GM18870 (cell line): ENCODE measurements at regions not wholly inside any gene's neighbourhood (a gene's known extent, or its start where the extent isn't known, plus 50 kb on each side); places are given as distances from the start of the nearest gene placed in this dataset.

Source experiments
- ATAC-seq: cut with Tn5 transposase; IDR thresholded peaks from one replicate; pipeline ENCODE4 v1.9.1; 2021; ENCODE audit warnings: moderate library complexity; ENCODE audit not compliant: unreplicated experiment

DNA sequence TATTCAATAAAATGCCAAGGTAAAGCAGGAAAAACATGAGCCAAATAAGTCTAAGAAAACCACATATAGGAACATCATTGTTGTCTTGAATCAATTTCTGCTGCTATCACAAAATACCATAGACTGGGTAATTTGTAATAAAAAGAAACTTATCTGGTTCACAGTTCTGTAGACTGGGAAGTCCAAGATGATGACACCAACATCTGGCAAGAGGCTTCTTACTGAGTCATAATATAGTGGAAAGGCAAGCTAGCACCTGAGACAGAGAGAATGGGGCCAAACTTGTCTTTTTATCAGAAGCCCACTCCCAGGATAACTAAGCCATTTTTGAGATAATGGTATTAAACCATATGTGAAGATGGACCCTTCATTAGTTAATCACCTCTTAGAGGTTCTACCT, 975.9 kb downstream of the FLRT2 start:
- ATAC-seq, result no peak

DNA sequence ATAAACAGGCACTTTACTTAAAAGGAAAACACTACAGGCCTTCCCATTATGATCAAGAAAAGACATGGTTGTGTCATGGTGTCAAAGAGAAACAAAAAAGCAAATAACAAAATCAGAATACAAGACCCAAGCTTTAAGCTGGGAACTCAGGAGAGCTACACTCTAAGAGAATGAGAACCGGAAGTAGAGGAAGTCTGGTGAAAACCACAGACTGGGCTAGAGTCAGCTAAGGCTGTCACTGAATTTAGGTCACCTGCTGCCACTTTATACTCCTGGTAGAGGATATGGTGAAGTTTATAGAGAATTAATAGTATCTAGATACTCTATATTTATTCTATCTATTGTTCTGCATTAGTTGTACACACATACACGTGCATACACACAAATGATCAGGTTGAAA, 971.7 kb downstream of the FLRT2 start:
- no peak for ATAC-seq

DNA sequence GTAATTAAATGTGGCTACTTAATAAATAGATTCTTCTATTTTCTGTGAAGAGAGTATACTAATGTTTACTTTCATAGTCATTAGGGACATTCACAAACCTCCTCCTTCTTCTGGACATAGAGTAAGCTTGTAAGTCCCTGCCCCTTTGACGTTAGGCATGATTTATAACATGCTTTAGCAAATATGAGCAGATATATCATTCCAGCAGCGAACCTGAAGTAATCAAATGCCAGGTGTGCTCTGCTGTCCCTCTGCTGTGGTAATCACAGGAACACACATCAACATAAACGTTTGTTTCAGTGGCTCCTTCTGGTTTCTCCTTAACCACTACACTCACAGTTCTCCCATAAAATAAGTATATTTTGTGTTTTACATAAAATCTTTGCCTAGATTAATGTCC, 961.8 kb downstream of the FLRT2 start:
- ATAC-seq, result no peak

GRCh38 chr14:86481104-86481503, 951.2 kb downstream of the FLRT2 start:
- no peak for ATAC-seq

GRCh38 chr14:86464341-86464740, 934.4 kb downstream of the FLRT2 start:
- ATAC-seq, result no peak

DNA sequence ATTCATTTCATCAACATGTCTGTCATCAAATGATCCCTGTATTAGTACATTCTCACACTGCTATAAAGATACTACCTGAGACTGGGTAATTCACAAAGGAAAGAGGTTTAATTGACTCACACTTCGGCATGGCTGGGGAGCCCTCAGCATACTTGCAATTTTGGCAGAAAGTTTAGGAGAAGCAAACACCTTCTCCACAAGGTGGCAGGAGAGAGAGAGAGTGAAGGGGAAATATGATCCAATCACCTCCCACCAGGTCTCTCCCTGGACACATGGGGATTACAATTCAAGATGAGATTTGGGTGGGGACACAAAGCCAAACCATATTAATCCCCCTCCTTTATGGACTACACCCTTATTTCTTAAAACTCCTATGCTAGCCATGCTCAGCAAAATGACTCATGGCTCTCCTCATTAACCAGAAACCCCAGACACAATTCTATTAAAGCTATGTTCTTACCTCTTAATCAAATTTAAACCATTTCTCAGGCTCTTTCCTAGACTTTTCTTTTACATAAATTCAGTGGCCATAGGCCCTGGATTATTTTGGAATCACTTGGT, 932.3 kb downstream of the FLRT2 start:
- ATAC-seq, result no peak

GRCh38 chr14:86457481-86458135, 927.7 kb downstream of the FLRT2 start:
- ATAC-seq, result no peak

GRCh38 chr14:86450085-86450484, 920.1 kb downstream of the FLRT2 start:
- ATAC-seq, result no peak

DNA sequence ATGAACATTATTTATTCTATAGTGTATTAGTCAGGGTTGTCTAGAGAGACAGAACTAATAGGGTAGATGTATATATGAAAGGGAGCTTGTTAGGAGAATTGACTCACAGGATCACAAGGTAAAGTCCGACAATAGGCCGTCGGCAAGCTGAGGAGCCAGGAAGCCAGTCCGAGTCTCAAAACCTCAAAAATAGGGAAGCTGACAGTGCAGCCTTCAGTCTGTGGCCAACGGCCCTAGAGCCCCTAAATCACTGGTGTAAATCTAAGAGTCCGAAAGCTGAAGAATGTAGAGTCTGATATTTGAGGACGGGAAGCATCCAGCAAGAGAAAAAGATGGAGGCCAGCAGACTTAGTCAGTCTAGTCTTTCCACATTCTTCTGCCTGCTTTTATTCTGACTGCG, 912.2 kb downstream of the FLRT2 start:
- no peak for ATAC-seq

- ATAC-seq, result no peak
Measured at GRCh38 chr14:86430853-86431252, 900.9 kb downstream of the FLRT2 start.

- no peak for ATAC-seq
Measured at GRCh38 chr14:86423214-86423613, 893.3 kb downstream of the FLRT2 start.

DNA sequence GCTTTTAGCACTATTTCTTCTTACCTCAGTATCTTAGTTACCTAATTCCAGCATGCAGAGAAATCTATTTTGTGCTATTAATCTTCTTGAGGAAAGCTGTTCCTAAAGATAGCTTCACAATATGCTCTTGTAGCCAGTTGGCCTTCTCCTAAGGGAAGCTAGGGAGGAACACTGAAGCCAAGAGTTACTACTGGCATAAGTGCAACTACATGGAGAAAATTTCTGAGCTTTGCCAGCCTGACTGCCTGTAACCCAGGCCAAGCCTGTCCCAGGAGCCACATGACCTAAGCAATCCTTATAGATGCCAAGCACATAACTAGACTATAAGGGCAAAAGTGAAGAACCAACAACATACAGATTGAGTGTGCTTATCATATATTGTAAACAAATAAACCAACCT, 890.2 kb downstream of the FLRT2 start:
- no peak for ATAC-seq

DNA sequence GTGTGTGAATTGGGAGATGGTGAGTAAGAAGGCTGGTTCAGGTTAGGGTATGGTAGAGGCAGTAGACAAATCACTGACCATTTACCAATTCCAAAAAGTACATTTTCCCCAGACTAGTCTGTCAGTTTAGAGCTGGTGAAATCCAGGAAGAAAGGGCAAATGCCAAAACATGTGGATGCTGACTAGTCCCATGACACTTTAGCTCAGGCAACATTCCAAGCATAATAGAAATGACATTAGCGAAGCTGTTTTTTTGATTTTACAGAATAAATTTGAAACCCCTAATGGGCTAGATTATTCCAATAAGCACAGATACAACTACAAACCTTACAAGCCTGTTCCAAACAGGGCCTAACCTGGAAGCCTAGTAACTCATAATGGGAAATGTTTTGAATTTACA, 884.2 kb downstream of the FLRT2 start:
- no peak for ATAC-seq

- ATAC-seq, result no peak
Measured at GRCh38 chr14:86404989-86405649, 875.2 kb downstream of the FLRT2 start.

DNA sequence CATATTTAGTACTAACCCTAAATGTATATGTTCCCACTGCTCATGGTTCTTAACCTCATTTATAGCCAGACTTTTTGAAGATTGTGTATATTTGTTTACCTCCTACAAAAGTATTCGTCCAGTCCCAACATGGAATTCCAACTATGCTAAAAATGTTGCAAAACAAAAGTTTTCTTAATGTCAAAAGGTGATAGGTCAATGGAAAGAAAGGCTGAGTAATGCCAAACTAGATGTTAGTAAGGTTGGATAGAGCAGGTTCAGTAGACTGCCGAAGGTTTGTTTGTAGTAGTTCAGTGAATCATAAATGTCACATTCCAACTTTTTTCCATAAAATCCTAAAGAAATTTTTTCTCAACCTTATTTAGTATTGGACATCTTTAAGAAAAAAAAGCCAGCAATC, 874.5 kb downstream of the FLRT2 start:
- no peak for ATAC-seq

DNA sequence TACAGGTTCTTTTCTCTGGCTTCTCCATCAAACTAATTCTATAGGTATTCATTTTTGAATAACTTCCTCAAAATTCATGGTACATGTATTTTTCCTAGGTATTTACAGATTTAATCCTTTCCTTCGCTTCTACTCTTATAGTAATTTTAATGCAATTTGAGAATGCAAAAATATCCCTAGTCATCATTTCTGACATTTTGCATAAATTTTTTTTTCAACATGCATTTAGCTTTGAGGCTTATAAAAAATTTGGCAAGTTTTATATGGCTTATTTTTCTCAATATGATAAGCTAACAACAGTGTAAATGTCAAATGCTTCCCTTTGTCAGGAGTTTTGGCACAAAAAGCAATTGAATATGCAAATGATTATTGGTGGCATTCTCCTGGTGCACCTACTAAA, 872.6 kb downstream of the FLRT2 start:
- ATAC-seq, result no peak

- ATAC-seq, result no peak
Measured at GRCh38 chr14:86391085-86391484, 861.1 kb downstream of the FLRT2 start.

- ATAC-seq, result no peak
Measured at GRCh38 chr14:86388216-86388615, 858.3 kb downstream of the FLRT2 start.

DNA sequence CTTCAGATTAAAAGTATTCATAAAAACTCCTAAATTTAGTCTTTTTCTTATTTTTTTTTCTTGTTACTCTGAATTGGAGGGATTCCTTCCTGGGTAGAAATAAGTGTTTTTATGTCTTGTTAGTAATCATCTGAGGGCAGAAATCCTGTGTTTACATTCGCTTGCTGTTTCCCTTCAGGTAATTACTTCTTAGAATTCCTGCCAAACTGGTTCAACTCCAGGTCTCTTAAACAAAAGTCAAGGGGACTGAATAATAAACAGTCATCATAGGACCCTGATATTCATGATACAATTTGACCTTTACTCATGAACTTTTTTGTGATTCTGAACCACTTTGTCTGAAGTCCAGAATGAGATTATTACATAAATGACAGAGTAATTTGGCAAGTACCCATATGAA, 843.9 kb downstream of the FLRT2 start:
- ATAC-seq, result no peak

- ATAC-seq, result no peak
Measured at GRCh38 chr14:86372402-86372801, 842.5 kb downstream of the FLRT2 start.

DNA sequence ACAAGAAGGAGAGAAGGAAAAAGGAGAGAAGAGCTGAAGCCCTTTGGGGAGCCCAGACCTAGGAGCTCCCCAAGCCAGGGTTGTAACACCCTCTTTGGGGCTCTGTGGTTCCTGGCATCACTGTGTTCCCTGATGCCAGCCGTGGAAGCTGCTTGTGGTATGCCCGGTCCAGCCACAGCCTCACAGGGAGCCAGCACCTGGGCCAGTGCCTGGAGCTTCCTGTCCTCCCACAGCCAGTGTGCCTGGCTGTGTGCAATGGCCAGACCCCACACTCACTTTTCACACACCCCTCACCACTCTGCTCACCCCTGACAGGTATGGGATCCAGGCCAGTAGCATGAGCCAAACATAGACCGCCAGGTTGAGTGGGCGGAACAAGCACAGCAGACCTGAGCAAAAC, 834.7 kb downstream of the FLRT2 start:
- no peak for ATAC-seq

DNA sequence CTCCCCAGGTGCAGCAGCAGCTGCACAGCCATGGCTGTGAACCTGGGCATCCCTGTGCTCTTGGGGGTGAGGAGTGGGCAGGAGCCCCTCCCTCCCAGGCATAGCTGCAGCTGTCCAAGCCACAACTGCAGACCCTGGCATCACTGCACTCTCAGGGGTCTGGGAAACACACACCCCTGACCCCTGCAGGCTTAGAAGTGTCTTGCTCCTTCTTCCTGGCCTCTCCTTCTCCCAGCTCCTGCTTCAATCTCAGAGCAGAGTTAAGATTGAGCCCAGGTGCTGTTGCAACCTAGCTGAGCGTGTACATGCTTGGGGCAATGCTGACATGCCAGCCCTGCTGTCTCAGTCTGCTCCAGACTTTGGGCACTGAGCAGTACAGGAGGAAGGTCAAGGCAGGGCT, 833.6 kb downstream of the FLRT2 start:
- ATAC-seq, result no peak

DNA sequence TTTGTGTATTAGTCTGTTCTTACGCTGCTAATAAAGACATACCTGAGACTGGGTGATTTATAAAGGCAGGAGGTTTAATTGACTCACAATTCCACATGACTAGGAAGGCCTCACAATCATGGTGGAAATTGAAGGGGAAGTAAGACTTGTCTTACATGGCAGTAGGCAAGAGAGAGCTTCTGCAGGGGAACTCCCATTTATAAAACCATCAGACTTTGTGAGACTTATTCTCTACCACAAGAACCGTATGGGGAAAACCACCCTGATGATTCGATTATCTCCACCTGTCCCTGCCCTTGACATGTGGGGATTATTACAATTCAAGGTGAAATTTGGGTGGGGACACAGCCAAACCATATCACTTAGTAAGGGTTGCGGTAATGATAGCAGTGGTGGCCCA, 833.1 kb downstream of the FLRT2 start:
- no peak for ATAC-seq
